Right atrium auricular region (tissue), 2 donors: ENCODE measurements at regions not wholly inside any gene's neighbourhood (a gene's known extent, or its start where the extent isn't known, plus 50 kb on each side); places are given as distances from the start of the nearest gene placed in this dataset.

Experiments
- DNase-seq: peaks from one replicate; pipeline ENCODE4 v3.0.0-alpha.2; 2019; ENCODE audit warnings: low spot score
- H3K27ac ChIP-seq, 2 donors: fragments of 200-600 bp; sonication (generic); 1 replicate in 1 of 2; 2 replicates in 1 of 2; pipeline ENCODE4 v1.5.1; 2016 to 2019
- H3K27me3 ChIP-seq, 2 donors: fragments of 200-600 bp; sonication (generic); one replicate each; pipeline versions ENCODE4 v1.5.1 to v1.6.0; 2017 to 2019
- H3K36me3 ChIP-seq: fragments of 200-600 bp; sonication (generic); one replicate; pipeline ENCODE4 v1.5.1; 2016
- H3K4me1 ChIP-seq, 2 donors: fragments of 200-600 bp; sonication (generic); one replicate each; pipeline versions ENCODE4 v1.5.1 to v1.6.0; 2017 to 2019
- H3K4me3 ChIP-seq, 2 donors: fragments of 200-600 bp; sonication (generic); 1 replicate in 1 of 2; 2 replicates in 1 of 2; pipeline ENCODE4 v1.5.1; 2017 to 2019; ENCODE audit warnings: mild to moderate bottlenecking in 1 of 2, moderate library complexity in 1 of 2
- H3K9me3 ChIP-seq, 2 donors: fragments of 200-600 bp; sonication (generic); one replicate each; pipeline ENCODE4 v1.5.1; 2019
- CTCF ChIP-seq, 2 donors: fragments of 200-600 bp; sonication (generic); IDR thresholded peaks; one replicate each; pipeline ENCODE4 v1.5.1; 2019; ENCODE audit warnings: antibody characterized with exemption in 2 of 2

GRCh38 chr6:999552-999951 is 306.6 kb upstream of the EXOC2 start:
- no peak for TF ChIP-seq CTCF (IDR thresholded peaks at IDR 0.05)
- Histone ChIP-seq H3K36me3 (no peaks in the 10 kb centered on the region), H3K4me3 (no peak overlapping the region), H3K27me3 (no peaks in the 10 kb centered on the region), H3K27ac (no peak overlapping the region), H3K9me3 (no peaks in the 10 kb centered on the region), H3K4me1 (no peaks in the 10 kb centered on the region)
- no peak for DNase-seq

GRCh38 chr6:998551-998950 is 305.6 kb upstream of the EXOC2 start:
- no peak for TF ChIP-seq CTCF (IDR thresholded peaks at IDR 0.05)
- no peaks in the 10 kb centered on the region for H3K36me3 ChIP-seq
- H3K27ac ChIP-seq, result no peak overlapping the region
- no peaks in the 10 kb centered on the region for H3K9me3 ChIP-seq
- no peaks in the 10 kb centered on the region for H3K27me3 ChIP-seq
- H3K4me3 ChIP-seq, result no peak overlapping the region
- no peaks in the 10 kb centered on the region for H3K4me1 ChIP-seq
- DNase-seq, result no peak

GRCh38 chr6:996271-996852 is 303.4 kb upstream of the EXOC2 start:
- DNase-seq, result no peak
- H3K27me3 ChIP-seq, result no peaks in the 10 kb centered on the region
- TF ChIP-seq CTCF (IDR thresholded peaks at IDR 0.05), result no peak
- H3K9me3 ChIP-seq, result peaks cover 0 to 5% of the 10 kb centered on the region in 2 donors
- H3K27ac ChIP-seq, result no peak overlapping the region
- no peaks in the 10 kb centered on the region for H3K36me3 ChIP-seq
- H3K4me1 ChIP-seq, result no peaks in the 10 kb centered on the region
- no peak overlapping the region for H3K4me3 ChIP-seq

- Histone ChIP-seq H3K36me3 (no peaks in the 10 kb centered on the region), H3K4me1 (no peaks in the 10 kb centered on the region), H3K27ac (no peak overlapping the region), H3K9me3 (peaks cover 0 to 12% of the 10 kb centered on the region in 2 donors), H3K27me3 (no peaks in the 10 kb centered on the region), H3K4me3 (no peak overlapping the region)
- DNase-seq, result no peak
- no peak for TF ChIP-seq CTCF (IDR thresholded peaks at IDR 0.05)
These were observed 298.3 kb upstream of the EXOC2 start for GRCh38 chr6:991192-991591.

DNA sequence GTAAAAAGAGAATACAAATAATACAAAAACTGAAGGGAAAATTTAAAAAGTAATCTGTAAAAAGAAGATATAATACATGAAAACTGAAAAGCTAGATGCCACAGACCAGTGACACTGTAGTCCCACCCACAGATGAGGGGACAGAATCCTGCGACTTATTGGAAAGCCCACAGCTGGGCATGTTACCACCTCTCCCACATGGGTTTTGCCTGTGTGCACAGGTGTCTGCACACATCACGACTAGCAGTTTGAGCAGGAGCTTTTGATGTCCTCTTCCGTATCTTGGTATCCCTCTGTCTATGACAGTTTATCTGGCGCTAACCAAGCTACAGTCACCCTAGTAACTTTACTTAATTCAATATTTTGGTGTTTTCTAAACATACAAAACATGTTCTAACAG is 291.1 kb upstream of the EXOC2 start:
- H3K9me3 ChIP-seq, result no peaks in the 10 kb centered on the region
- no peaks in the 10 kb centered on the region for H3K27me3 ChIP-seq
- no peak for DNase-seq
- no peak overlapping the region for H3K4me3 ChIP-seq
- H3K36me3 ChIP-seq, result no peaks in the 10 kb centered on the region
- no peak overlapping the region for H3K27ac ChIP-seq
- TF ChIP-seq CTCF (IDR thresholded peaks at IDR 0.05), result no peak
- no peaks in the 10 kb centered on the region for H3K4me1 ChIP-seq
